Hematopoietic multipotent progenitor cell treated with erythropoietin and hydrocortisone succinate and interleukin-3 and kit ligand, for 4 days (in vitro differentiated cells): ENCODE measurements at regions not wholly inside any gene's neighbourhood (a gene's known extent, or its start where the extent isn't known, plus 50 kb on each side); places are given as distances from the start of the nearest gene placed in this dataset.

ENCODE experiments used
- DNase-seq: peaks from one replicate; pipeline ENCODE4 v3.0.0-alpha.2; 2015

GRCh38 chr5:113806250-113806649 lies 292.8 kb downstream of the YTHDC2 start:
- no peak for DNase-seq

- DNase-seq = no peak
Measured at GRCh38 chr5:113806904-113807303, 293.4 kb downstream of the YTHDC2 start.

GRCh38 chr5:113807427-113807991 lies 294.0 kb downstream of the YTHDC2 start:
- DNase-seq = no peak

GRCh38 chr5:113808956-113809355 lies 295.5 kb downstream of the YTHDC2 start:
- DNase-seq = no peak

GRCh38 chr5:113809626-113810025 lies 296.1 kb downstream of the YTHDC2 start:
- no peak for DNase-seq

GRCh38 chr5:113813466-113813865 lies 300.0 kb downstream of the YTHDC2 start:
- no peak for DNase-seq

GRCh38 chr5:113817683-113818082 lies 304.2 kb downstream of the YTHDC2 start:
- no peak for DNase-seq

- no peak for DNase-seq
Measured at GRCh38 chr5:113823696-113824095, 310.2 kb downstream of the YTHDC2 start.

GRCh38 chr5:113824307-113824706 lies 310.8 kb downstream of the YTHDC2 start:
- no peak for DNase-seq

- no peak for DNase-seq
Measured at GRCh38 chr5:113825176-113825575, 311.7 kb downstream of the YTHDC2 start.

GRCh38 chr5:113846941-113847340 lies 333.4 kb downstream of the YTHDC2 start:
- no peak for DNase-seq

GRCh38 chr5:113864437-113864836 lies 350.9 kb downstream of the YTHDC2 start:
- DNase-seq = no peak

GRCh38 chr5:113866763-113867162 lies 353.3 kb downstream of the YTHDC2 start:
- DNase-seq = no peak

- DNase-seq = no peak
Measured at GRCh38 chr5:113869611-113870010, 356.1 kb downstream of the YTHDC2 start.

- no peak for DNase-seq
Measured at GRCh38 chr5:113871972-113872371, 358.5 kb downstream of the YTHDC2 start.

GRCh38 chr5:113875096-113875495 lies 361.6 kb downstream of the YTHDC2 start:
- no peak for DNase-seq

- no peak for DNase-seq
Measured at GRCh38 chr5:113891491-113891890, 378.0 kb downstream of the YTHDC2 start.

- DNase-seq = no peak
Measured at GRCh38 chr5:113896789-113897188, 383.3 kb downstream of the YTHDC2 start.

GRCh38 chr5:113897748-113898147 lies 384.3 kb downstream of the YTHDC2 start:
- DNase-seq = no peak

GRCh38 chr5:113900141-113900540 lies 386.6 kb downstream of the YTHDC2 start:
- DNase-seq = no peak

- DNase-seq = no peak
Measured at GRCh38 chr5:113900816-113901215, 387.3 kb downstream of the YTHDC2 start.

- DNase-seq = no peak
Measured at GRCh38 chr5:113901718-113902117, 388.2 kb downstream of the YTHDC2 start.

- no peak for DNase-seq
Measured at GRCh38 chr5:113902917-113903660, 389.6 kb downstream of the YTHDC2 start.

GRCh38 chr5:113909782-113910181 lies 396.3 kb downstream of the YTHDC2 start:
- DNase-seq = no peak

- no peak for DNase-seq
Measured at GRCh38 chr5:113917997-113918396, 404.5 kb downstream of the YTHDC2 start.
